ENCODE measurements at regions not wholly inside any gene's neighbourhood (a gene's known extent, or its start where the extent isn't known, plus 50 kb on each side); places are given as distances from the start of the nearest gene placed in this dataset.
A peak's percentile ranks its signal among the peaks of the same experiment; 100 is the strongest.
"Not testable (repeated sequence)": the region's sequence is repeated elsewhere in the genome, so short reads cannot be mapped to it uniquely, and the experiment has no call there.

DNA sequence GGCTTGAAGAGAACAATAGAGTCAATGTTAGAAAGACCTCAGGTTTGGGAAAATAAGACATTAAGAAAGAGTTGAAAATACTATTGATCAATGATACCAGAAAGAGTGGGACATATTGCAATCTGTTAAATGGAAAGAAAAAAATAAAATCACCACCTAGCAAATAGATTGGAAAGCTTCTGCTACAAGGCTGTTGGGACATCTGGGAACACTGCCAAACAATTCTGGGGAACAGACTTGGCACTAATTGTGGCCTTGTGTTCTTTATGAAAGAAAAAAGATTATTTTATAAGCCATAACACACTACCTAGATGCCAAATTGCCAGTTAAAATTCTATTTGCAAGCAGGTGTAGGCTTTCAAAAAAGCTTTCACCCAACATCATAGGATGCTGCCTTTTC lies 137.8 kb downstream of the TSEN15 start:
- no peaks in the 10 kb centered on the region for H3K9me3 ChIP-seq
- ATAC-seq (no peak), DNase-seq (no peak)
- intact Hi-C loops (cut with DNase I, micrococcal nuclease) = no loop called here
- H3K4me3 ChIP-seq = no peak overlapping the region
- H3K4me1 ChIP-seq (ENCODE audit: low read depth) = no peaks in the 10 kb centered on the region
- TF ChIP-seq CTCF (IDR thresholded peaks at IDR 0.05) = no peak
- H3K36me3 ChIP-seq (ENCODE audit: low read depth) = no peaks in the 10 kb centered on the region

GRCh38 chr1:184190616-184191015 lies 139.1 kb downstream of the TSEN15 start:
- Histone ChIP-seq H3K4me1 (ENCODE audit: low read depth) (no peaks in the 10 kb centered on the region), H3K9me3 (no peaks in the 10 kb centered on the region), H3K36me3 (ENCODE audit: low read depth) (no peaks in the 10 kb centered on the region), H3K4me3 (no peak overlapping the region)
- intact Hi-C loops (cut with DNase I, micrococcal nuclease) = no loop called here
- ATAC-seq = no peak
- TF ChIP-seq CTCF (IDR thresholded peaks at IDR 0.05) = no peak
- DNase-seq = no peak

- no peaks in the 10 kb centered on the region for H3K4me1 ChIP-seq (ENCODE audit: low read depth)
- H3K4me3 ChIP-seq = no peak overlapping the region
- peak; percentile 37 to 64 (median 43) for DNase-seq
- peak; percentile 70 for ATAC-seq
- no peaks in the 10 kb centered on the region for H3K36me3 ChIP-seq (ENCODE audit: low read depth)
- intact Hi-C loops (cut with DNase I, micrococcal nuclease) = no loop called here
- no peaks in the 10 kb centered on the region for H3K9me3 ChIP-seq
- TF ChIP-seq CTCF (IDR thresholded peaks at IDR 0.05) = no peak
Observed at GRCh38 chr1:184191181-184191621, 139.7 kb downstream of the TSEN15 start.

DNA sequence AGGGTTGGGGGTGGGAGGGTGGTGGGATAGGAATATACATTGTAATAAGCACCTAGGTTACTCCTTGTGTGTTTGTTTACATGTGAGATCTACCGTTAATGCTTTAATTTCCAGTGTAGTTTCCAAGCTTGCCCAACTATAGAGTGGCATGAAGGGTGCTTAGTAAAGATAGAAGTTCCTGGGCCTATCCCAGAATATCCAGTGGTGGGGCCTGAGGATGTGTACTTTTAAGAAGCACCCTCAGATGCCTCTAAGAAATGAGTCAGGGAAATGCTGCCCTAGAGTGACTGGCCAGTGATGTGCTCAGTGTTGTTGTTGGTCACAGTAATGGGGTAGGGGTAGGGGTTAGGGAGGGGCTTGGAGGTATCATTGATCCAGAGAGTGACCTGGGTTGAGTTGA lies 141.3 kb downstream of the TSEN15 start:
- no peak for TF ChIP-seq CTCF (IDR thresholded peaks at IDR 0.05)
- intact Hi-C loops (cut with DNase I, micrococcal nuclease) = no loop called here
- no peak for DNase-seq
- H3K4me1 ChIP-seq (ENCODE audit: low read depth) = no peaks in the 10 kb centered on the region
- no peak overlapping the region for H3K4me3 ChIP-seq
- no peaks in the 10 kb centered on the region for H3K36me3 ChIP-seq (ENCODE audit: low read depth)
- no peak for ATAC-seq
- no peaks in the 10 kb centered on the region for H3K9me3 ChIP-seq

DNA sequence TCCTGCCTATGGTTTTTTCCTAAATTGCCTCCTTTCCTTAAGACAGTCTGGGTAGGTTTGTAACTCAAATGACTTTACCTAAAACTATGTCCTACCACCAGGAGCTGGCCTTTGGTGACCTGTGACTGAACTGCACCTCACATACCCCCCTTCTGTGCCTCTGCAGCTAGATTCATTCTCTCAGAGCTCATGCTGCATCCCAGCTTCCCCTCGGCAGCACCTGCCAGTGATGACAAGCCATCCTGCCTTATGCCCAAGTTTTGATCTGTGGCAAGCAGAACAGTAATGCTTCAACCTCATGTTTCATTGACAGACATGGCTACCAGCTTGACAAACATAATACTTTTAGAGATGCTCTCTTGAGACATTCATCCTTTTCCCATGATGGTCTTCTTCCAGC lies 141.9 kb downstream of the TSEN15 start:
- no peak for ATAC-seq
- Histone ChIP-seq H3K4me1 (ENCODE audit: low read depth) (no peaks in the 10 kb centered on the region), H3K9me3 (no peaks in the 10 kb centered on the region), H3K36me3 (ENCODE audit: low read depth) (no peaks in the 10 kb centered on the region), H3K4me3 (no peak overlapping the region)
- DNase-seq = no peak
- intact Hi-C loops (cut with DNase I, micrococcal nuclease) = no loop called here
- no peak for TF ChIP-seq CTCF (IDR thresholded peaks at IDR 0.05)

DNA sequence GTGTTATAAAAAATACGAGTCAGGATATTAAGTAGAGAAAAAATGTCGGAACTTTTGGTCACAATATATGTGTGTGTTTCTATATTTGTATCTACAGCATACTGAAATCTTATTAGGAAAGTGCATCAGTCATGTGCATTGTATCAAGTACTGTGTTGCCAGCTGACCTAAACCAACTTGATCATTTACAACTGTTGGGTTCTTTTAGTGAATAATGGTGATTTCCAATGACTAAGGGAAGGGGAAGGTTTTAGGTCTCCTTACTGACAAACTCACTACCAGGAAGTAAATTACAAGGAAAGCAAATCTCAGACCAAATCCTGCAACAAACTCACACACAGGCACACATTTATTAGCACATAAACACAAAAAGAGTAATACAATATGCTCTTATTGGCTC lies 142.7 kb downstream of the TSEN15 start:
- Histone ChIP-seq H3K4me3 (no peak overlapping the region), H3K36me3 (ENCODE audit: low read depth) (no peaks in the 10 kb centered on the region), H3K9me3 (no peaks in the 10 kb centered on the region), H3K4me1 (ENCODE audit: low read depth) (no peaks in the 10 kb centered on the region)
- TF ChIP-seq CTCF (IDR thresholded peaks at IDR 0.05) = no peak
- DNase-seq (no peak), ATAC-seq (no peak)
- intact Hi-C loops (cut with DNase I, micrococcal nuclease) = no loop called here

DNA sequence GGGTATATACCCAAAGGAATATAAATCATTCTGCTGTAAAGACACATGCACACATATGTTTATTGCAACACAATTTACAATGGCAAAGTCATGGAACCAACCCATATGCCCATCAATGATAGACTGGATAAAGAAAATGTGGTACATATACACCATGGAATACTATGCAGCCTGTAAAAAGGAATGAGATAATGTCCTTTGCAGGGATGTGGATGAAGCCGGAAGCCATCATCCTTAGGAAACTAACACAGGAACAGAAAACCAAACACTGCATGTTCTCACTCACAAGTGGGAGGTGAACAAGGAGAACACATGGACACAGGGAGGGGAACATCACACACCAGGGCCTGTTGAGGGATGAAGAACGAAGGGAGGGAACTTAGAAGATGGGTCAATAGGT lies 144.2 kb downstream of the TSEN15 start:
- H3K4me3 ChIP-seq; DNase-seq; H3K9me3 ChIP-seq; ATAC-seq; intact Hi-C loops (cut with DNase I, micrococcal nuclease); H3K4me1 ChIP-seq (ENCODE audit: low read depth); H3K36me3 ChIP-seq (ENCODE audit: low read depth): not testable (repeated sequence)
